ENCODE measurements at regions not wholly inside any gene's neighbourhood (a gene's known extent, or its start where the extent isn't known, plus 50 kb on each side); places are given as distances from the start of the nearest gene placed in this dataset.

GRCh38 chr4:181475781-181476507 lies 767.3 kb upstream of the TENM3 start:
- no peak for DNase-seq (ENCODE audit: low read depth)

DNA sequence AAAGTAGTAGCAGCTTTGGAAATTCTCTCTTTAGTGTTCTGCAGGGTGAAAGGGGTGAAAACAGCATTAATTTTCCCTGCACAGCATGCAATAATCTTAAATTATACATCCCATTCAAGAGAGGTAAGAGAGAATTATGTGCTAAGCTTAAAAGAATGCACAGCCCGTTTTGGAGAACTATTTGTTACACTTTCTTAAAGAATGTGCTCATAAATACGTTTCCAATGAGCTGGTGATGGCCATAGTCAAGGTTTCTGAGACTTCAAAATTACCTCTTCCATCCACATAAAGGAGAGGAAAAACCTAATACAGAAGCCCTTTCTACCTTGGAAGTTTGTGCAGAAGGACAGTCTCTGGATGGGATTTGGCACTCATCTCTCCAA lies 766.7 kb upstream of the TENM3 start:
- no peak for DNase-seq (ENCODE audit: low read depth)
- H3K4me3 ChIP-seq (replicated peaks; ENCODE audit: low read depth, low read length), result no peak overlapping the region
- TF ChIP-seq, protein P1, sequence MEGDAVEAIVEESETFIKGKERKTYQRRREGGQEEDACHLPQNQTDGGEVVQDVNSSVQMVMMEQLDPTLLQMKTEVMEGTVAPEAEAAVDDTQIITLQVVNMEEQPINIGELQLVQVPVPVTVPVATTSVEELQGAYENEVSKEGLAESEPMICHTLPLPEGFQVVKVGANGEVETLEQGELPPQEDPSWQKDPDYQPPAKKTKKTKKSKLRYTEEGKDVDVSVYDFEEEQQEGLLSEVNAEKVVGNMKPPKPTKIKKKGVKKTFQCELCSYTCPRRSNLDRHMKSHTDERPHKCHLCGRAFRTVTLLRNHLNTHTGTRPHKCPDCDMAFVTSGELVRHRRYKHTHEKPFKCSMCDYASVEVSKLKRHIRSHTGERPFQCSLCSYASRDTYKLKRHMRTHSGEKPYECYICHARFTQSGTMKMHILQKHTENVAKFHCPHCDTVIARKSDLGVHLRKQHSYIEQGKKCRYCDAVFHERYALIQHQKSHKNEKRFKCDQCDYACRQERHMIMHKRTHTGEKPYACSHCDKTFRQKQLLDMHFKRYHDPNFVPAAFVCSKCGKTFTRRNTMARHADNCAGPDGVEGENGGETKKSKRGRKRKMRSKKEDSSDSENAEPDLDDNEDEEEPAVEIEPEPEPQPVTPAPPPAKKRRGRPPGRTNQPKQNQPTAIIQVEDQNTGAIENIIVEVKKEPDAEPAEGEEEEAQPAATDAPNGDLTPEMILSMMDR (IDR thresholded peaks at IDR 0.05; ENCODE audit: low read length, missing control alignments), result no peak

More at GRCh38 chr4:181475781-181476507, 767.3 kb upstream of the TENM3 start:
- TF ChIP-seq, protein P1 (IDR thresholded peaks at IDR 0.05; ENCODE audit: low read length, missing control alignments), result no peak
- H3K4me3 ChIP-seq (replicated peaks; ENCODE audit: low read depth, low read length), result no peak overlapping the region

DNA sequence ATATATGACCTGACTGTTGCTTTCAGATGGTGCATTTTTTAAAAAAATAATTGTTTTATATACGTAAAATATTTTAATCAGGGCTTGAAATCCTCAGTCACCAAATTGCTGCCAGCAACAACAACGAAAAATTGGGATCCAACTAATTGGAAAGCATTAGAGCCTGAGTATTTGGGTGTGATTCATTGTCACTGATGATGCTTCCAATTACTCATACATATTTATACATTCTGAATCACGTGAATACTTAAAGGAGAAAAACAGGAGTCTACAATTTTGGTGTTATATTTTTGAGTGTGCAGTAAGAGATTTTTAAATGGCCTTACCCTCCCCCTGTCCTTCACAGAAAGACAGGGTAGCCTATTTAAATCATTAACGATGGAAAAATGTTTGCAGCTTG lies 765.6 kb upstream of the TENM3 start:
- no peak overlapping the region for H3K4me3 ChIP-seq (replicated peaks; ENCODE audit: low read depth, low read length)
- TF ChIP-seq, protein P1 (IDR thresholded peaks at IDR 0.05; ENCODE audit: low read length, missing control alignments), result no peak
- DNase-seq (ENCODE audit: low read depth), result no peak

DNA sequence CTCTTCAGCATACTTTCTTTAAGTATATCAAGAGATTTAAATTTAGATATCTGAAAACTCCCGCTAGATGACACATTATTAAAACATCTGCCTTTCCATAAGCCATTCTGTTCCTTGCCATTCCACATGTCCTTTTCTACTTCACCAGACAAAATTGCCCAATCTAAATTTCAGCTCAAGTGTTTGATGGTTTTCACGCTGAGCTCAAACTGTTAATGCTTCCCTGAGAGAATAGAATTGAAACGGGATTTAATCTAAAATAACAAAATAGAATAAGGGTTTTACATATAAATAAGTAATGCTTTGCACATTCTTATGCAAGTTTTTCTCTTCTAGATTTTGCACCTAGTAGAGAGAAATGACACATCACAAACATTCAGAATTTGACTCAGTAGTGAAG lies 764.5 kb upstream of the TENM3 start:
- TF ChIP-seq, protein P1 (IDR thresholded peaks at IDR 0.05; ENCODE audit: low read length, missing control alignments), result no peak
- no peak overlapping the region for H3K4me3 ChIP-seq (replicated peaks; ENCODE audit: low read depth, low read length)
- no peak for DNase-seq (ENCODE audit: low read depth)

DNA sequence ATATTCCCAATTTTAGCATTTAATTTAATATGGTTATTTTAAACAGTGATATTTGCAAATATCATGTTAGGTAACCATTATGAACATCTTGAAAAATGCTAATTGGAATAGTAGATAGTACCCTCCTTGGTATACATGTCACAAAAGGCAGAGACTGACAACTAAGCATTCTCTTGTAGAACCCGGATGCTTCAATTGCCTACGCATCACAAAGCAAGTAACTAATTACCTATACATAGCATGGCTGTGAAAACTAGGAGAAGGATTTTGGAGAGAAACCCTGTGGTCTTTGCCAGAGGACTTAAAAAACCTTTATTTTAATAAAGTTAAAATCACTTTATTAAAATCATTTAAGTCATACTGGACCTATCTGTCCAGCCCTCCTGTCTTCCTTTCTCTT lies 764.1 kb upstream of the TENM3 start:
- no peak overlapping the region for H3K4me3 ChIP-seq (replicated peaks; ENCODE audit: low read depth, low read length)
- no peak for DNase-seq (ENCODE audit: low read depth)
- TF ChIP-seq, protein P1 (IDR thresholded peaks at IDR 0.05; ENCODE audit: low read length, missing control alignments), result no peak

DNA sequence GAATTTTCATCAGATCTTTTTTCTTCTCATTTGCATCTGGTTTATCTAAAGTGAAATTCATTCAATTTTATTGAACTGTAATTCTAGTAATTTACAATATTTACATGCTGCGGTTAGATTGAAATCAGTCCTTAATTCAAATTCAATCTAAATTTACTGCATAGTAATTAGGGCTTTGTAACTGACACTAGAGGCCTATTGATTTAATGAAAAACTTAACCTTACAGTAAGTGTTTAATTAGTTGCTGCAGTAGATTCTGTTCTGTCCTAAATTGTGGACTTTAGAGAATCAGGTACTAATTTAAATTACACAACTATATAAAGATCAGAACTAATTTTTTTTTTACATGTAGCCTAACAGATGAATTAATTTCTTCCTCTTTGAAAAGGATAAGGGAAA lies 758.8 kb upstream of the TENM3 start:
- TF ChIP-seq, protein P1 (IDR thresholded peaks at IDR 0.05; ENCODE audit: low read length, missing control alignments), result no peak
- DNase-seq (ENCODE audit: low read depth), result no peak
- H3K4me3 ChIP-seq (replicated peaks; ENCODE audit: low read depth, low read length), result no peak overlapping the region

DNA sequence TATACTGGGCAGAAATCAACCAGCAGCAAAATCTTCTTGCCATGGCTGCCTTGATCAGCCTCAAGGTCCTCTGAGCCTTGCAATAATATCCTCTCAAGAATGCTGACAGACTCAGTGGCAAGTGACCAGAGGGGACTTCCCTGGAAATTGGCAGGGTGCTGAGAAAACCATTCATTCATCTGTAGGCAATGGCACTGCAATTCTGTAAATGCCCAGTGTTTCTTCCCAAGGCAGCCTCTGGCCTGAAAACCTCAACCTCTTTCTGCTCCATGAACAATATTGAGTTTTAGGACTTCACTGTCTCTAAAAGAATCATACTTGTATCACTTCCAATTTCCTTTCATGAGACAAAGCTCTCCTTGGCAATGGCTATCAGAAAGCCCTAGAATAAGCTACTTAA lies 754.3 kb upstream of the TENM3 start:
- no peak for DNase-seq (ENCODE audit: low read depth)
- TF ChIP-seq, protein P1 (IDR thresholded peaks at IDR 0.05; ENCODE audit: low read length, missing control alignments), result no peak
- no peak overlapping the region for H3K4me3 ChIP-seq (replicated peaks; ENCODE audit: low read depth, low read length)
